ENCODE measurements at regions not wholly inside any gene's neighbourhood (a gene's known extent, or its start where the extent isn't known, plus 50 kb on each side); places are given as distances from the start of the nearest gene placed in this dataset.

- H3K27me3 ChIP-seq = no peaks in the 10 kb centered on the region
- H3K9me3 ChIP-seq = no peaks in the 10 kb centered on the region
- H3K4me1 ChIP-seq = no peaks in the 10 kb centered on the region
- H3K36me3 ChIP-seq = no peaks in the 10 kb centered on the region
- DNase-seq (no peak), ATAC-seq (ENCODE audit: low FRiP score in 2 of 2) (no peak)
- no peak for TF ChIP-seq EP300 (IDR thresholded peaks at IDR 0.05)
- TF ChIP-seq POLR2A (IDR thresholded peaks at IDR 0.05) = no peak
- TF ChIP-seq CTCF (IDR thresholded peaks at IDR 0.05) = no peak
- no peak for TF ChIP-seq POLR2AphosphoS5 (IDR thresholded peaks at IDR 0.05)
- H3K4me3 ChIP-seq = no peak overlapping the region
- H3K27ac ChIP-seq = no peak overlapping the region
- 83 to 86% methylated on average over 6 of the region's 6 CpGs for WGBS, 2 donors
These were observed 243.2 kb upstream of the GMDS start for GRCh38 chr6:2488578-2488977.

GRCh38 chr6:2485116-2485515 lies 239.7 kb upstream of the GMDS start:
- Histone ChIP-seq H3K9me3 (peaks cover 0 to 7% (median 0%) of the 10 kb centered on the region in 4 donors), H3K27me3 (no peaks in the 10 kb centered on the region), H3K4me1 (peaks cover 0 to 3% (median 1%) of the 10 kb centered on the region in 4 donors), H3K4me3 (no peak overlapping the region), H3K27ac (no peak overlapping the region), H3K36me3 (no peaks in the 10 kb centered on the region)
- TF ChIP-seq CTCF (IDR thresholded peaks at IDR 0.05) = no peak
- TF ChIP-seq POLR2A (IDR thresholded peaks at IDR 0.05) = no peak
- no peak for TF ChIP-seq EP300 (IDR thresholded peaks at IDR 0.05)
- no peak for TF ChIP-seq POLR2AphosphoS5 (IDR thresholded peaks at IDR 0.05)
- DNase-seq (no peak), ATAC-seq (ENCODE audit: low FRiP score in 2 of 2) (no peak)
- WGBS, 2 donors = 73 to 80% methylated on average over 7 of the region's 7 CpGs

- Histone ChIP-seq H3K4me1 (peaks cover 0 to 3% (median 1%) of the 10 kb centered on the region in 4 donors), H3K27ac (no peak overlapping the region), H3K27me3 (no peaks in the 10 kb centered on the region), H3K9me3 (peaks cover 0 to 7% (median 0%) of the 10 kb centered on the region in 4 donors), H3K36me3 (no peaks in the 10 kb centered on the region), H3K4me3 (no peak overlapping the region)
- TF ChIP-seq CTCF (IDR thresholded peaks at IDR 0.05) (no peak), POLR2AphosphoS5 (IDR thresholded peaks at IDR 0.05) (no peak), EP300 (IDR thresholded peaks at IDR 0.05) (no peak), POLR2A (IDR thresholded peaks at IDR 0.05) (no peak)
- DNase-seq = no peak
- 82 to 94% methylated on average over 2 of the region's 2 CpGs for WGBS, 2 donors
- ATAC-seq (ENCODE audit: low FRiP score in 2 of 2) = no peak
These were observed 237.4 kb upstream of the GMDS start for GRCh38 chr6:2482773-2483172.

GRCh38 chr6:2481307-2481706 lies 235.9 kb upstream of the GMDS start:
- WGBS, 2 donors = 90 to 94% methylated on average over 4 of the region's 4 CpGs
- no peak for DNase-seq
- no peak for ATAC-seq (ENCODE audit: low FRiP score in 2 of 2)
- no peak overlapping the region for H3K27ac ChIP-seq
- no peak for TF ChIP-seq CTCF (IDR thresholded peaks at IDR 0.05)
- TF ChIP-seq POLR2AphosphoS5 (IDR thresholded peaks at IDR 0.05) = no peak
- TF ChIP-seq POLR2A (IDR thresholded peaks at IDR 0.05) = no peak
- no peak for TF ChIP-seq EP300 (IDR thresholded peaks at IDR 0.05)
- no peak overlapping the region for H3K4me3 ChIP-seq
- no peaks in the 10 kb centered on the region for H3K36me3 ChIP-seq
- H3K9me3 ChIP-seq = peaks cover 0 to 7% (median 0%) of the 10 kb centered on the region in 4 donors
- no peaks in the 10 kb centered on the region for H3K27me3 ChIP-seq
- H3K4me1 ChIP-seq = peaks cover 0 to 3% (median 1%) of the 10 kb centered on the region in 4 donors

GRCh38 chr6:2480267-2480966 lies 235.0 kb upstream of the GMDS start:
- no peaks in the 10 kb centered on the region for H3K36me3 ChIP-seq
- peaks cover 0 to 3% (median 1%) of the 10 kb centered on the region in 4 donors for H3K4me1 ChIP-seq
- TF ChIP-seq EP300 (IDR thresholded peaks at IDR 0.05) = no peak
- ATAC-seq (ENCODE audit: low FRiP score in 2 of 2) (no peak), DNase-seq (no peak)
- H3K27ac ChIP-seq = no peak overlapping the region
- H3K9me3 ChIP-seq = peaks cover 0 to 7% (median 0%) of the 10 kb centered on the region in 4 donors
- 66 to 68% methylated on average over 10 of the region's 10 CpGs for WGBS, 2 donors
- H3K27me3 ChIP-seq = no peaks in the 10 kb centered on the region
- no peak overlapping the region for H3K4me3 ChIP-seq
